HL-60 (cell line): ENCODE measurements at regions not wholly inside any gene's neighbourhood (a gene's known extent, or its start where the extent isn't known, plus 50 kb on each side); places are given as distances from the start of the nearest gene placed in this dataset.

Experiments
- DNase-seq, 2 experiments: peaks; one replicate each; pipeline ENCODE4 v3.0.0-alpha.2; 2010 to 2020; ENCODE audit warnings: low read depth in 1 of 2, low spot score in 1 of 2
- H3K27ac ChIP-seq: fragments of 250-450 bp; sonication (Bioruptor Pico); replicated peaks from 2 replicates; pipeline ENCODE4 v1.5.1; 2020; ENCODE audit warnings: mild to moderate bottlenecking, moderate library complexity
- H3K27me3 ChIP-seq: fragments of 250-450 bp; sonication (Bioruptor Pico); 2 replicates; pipeline ENCODE4 v1.5.1; 2021; ENCODE audit warnings: mild to moderate bottlenecking, moderate library complexity; ENCODE audit not compliant: insufficient read depth, poor library complexity, severe bottlenecking
- H3K4me3 ChIP-seq: replicated peaks from 2 replicates; pipeline ENCODE4 v1.5.1; 2011; ENCODE audit warnings: mild to moderate bottlenecking, control low read depth, low read length; ENCODE audit not compliant: insufficient read depth
- GABPA ChIP-seq: IDR thresholded peaks from 2 replicates; pipeline ENCODE4 v1.6.1; 2012; ENCODE audit warnings: low read depth
- POLR2AphosphoS5 ChIP-seq: IDR thresholded peaks from 2 replicates; pipeline ENCODE4 v1.6.1; 2012; ENCODE audit warnings: low read depth
- SPI1 ChIP-seq: IDR thresholded peaks from 2 replicates; pipeline ENCODE4 v1.6.1; 2012; ENCODE audit warnings: low read depth, mild to moderate bottlenecking, borderline replicate concordance
- TF ChIP-seq, protein P1 (sequence below): IDR thresholded peaks from one replicate; pipeline ENCODE4 v1.5.1; 2011; ENCODE audit warnings: low read length, control low read depth, inconsistent platforms; ENCODE audit not compliant: insufficient read depth
- TF ChIP-seq, protein P2 (sequence below): IDR thresholded peaks from 2 replicates; pipeline ENCODE4 v1.6.1; 2012; ENCODE audit warnings: low read depth; ENCODE audit not compliant: insufficient replicate concordance

DNA sequence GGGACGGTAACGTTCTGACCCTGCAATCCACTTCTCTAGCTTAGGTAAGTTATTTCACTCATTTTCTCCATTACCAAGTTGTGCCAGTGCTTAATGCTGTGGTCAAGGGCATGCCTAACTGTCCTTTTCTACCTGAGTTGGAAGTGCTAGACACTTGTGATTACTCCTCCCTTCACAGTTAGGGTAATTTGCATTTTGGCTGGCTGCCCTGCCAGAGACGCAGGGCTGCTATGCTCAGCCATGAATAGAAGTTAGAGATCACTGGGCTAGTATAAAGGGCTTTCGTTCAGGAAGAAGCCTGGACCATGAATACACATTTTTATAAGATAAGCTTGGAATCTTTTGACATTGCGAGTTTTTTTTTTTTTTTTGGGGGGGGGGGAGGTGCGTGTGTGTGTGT, 633.2 kb upstream of the NEGR1 start:
- H3K27ac ChIP-seq: no peak overlapping the region
- H3K27me3 ChIP-seq: no peaks in the 10 kb centered on the region
- no peak for DNase-seq
- TF ChIP-seq POLR2AphosphoS5 (no peak), GABPA (no peak)
- TF ChIP-seq, protein P1, sequence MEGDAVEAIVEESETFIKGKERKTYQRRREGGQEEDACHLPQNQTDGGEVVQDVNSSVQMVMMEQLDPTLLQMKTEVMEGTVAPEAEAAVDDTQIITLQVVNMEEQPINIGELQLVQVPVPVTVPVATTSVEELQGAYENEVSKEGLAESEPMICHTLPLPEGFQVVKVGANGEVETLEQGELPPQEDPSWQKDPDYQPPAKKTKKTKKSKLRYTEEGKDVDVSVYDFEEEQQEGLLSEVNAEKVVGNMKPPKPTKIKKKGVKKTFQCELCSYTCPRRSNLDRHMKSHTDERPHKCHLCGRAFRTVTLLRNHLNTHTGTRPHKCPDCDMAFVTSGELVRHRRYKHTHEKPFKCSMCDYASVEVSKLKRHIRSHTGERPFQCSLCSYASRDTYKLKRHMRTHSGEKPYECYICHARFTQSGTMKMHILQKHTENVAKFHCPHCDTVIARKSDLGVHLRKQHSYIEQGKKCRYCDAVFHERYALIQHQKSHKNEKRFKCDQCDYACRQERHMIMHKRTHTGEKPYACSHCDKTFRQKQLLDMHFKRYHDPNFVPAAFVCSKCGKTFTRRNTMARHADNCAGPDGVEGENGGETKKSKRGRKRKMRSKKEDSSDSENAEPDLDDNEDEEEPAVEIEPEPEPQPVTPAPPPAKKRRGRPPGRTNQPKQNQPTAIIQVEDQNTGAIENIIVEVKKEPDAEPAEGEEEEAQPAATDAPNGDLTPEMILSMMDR: no peak
- no peak overlapping the region for H3K4me3 ChIP-seq

DNA sequence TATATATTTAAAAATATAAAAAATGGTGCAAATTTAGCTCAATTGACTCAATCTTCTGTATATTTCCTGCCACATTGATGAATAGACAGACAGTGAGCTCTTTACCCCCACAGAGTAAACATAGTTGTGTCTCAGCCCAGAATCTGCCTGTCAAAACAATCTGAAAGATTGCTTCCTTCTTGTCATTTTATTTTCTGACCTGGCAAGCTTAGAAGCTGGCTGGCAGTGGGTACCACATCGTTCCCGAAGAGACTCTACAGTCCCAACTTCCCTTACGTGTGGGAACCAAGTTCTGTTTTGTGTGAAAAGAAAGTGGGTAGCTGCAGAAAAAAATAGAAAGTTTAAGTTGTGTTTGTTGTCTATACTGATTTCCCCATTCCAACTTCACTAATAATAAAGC, 629.3 kb upstream of the NEGR1 start:
- no peak for TF ChIP-seq GABPA
- TF ChIP-seq, protein P1: no peak
- no peak for TF ChIP-seq POLR2AphosphoS5
- no peak for TF ChIP-seq SPI1
- TF ChIP-seq, protein P2, sequence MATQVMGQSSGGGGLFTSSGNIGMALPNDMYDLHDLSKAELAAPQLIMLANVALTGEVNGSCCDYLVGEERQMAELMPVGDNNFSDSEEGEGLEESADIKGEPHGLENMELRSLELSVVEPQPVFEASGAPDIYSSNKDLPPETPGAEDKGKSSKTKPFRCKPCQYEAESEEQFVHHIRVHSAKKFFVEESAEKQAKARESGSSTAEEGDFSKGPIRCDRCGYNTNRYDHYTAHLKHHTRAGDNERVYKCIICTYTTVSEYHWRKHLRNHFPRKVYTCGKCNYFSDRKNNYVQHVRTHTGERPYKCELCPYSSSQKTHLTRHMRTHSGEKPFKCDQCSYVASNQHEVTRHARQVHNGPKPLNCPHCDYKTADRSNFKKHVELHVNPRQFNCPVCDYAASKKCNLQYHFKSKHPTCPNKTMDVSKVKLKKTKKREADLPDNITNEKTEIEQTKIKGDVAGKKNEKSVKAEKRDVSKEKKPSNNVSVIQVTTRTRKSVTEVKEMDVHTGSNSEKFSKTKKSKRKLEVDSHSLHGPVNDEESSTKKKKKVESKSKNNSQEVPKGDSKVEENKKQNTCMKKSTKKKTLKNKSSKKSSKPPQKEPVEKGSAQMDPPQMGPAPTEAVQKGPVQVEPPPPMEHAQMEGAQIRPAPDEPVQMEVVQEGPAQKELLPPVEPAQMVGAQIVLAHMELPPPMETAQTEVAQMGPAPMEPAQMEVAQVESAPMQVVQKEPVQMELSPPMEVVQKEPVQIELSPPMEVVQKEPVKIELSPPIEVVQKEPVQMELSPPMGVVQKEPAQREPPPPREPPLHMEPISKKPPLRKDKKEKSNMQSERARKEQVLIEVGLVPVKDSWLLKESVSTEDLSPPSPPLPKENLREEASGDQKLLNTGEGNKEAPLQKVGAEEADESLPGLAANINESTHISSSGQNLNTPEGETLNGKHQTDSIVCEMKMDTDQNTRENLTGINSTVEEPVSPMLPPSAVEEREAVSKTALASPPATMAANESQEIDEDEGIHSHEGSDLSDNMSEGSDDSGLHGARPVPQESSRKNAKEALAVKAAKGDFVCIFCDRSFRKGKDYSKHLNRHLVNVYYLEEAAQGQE: no peak
- Histone ChIP-seq H3K27ac (no peak overlapping the region), H3K4me3 (no peak overlapping the region), H3K27me3 (no peaks in the 10 kb centered on the region)
- no peak for DNase-seq

DNA sequence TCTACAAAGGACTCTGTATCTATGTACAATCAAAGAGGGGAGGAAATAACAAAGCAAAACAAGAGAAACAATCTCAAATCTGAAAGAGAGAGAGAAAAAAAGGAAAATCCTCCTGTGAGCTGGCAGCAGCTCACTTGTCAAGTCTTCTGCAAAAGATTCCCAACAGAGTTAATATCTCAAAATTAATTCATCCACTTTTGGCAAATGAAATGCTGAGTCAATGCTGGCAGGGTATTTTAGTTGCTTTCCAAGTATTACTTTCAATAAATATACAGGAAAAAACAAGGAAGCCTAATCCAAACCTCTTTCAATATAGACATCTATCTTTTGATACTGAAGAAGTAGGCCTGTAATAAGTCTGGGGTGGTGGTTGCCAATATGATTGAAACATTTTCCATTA, 613.9 kb upstream of the NEGR1 start:
- Histone ChIP-seq H3K4me3 (no peak overlapping the region), H3K27ac (no peak overlapping the region), H3K27me3 (no peaks in the 10 kb centered on the region)
- no peak for TF ChIP-seq SPI1
- DNase-seq: no peak

DNA sequence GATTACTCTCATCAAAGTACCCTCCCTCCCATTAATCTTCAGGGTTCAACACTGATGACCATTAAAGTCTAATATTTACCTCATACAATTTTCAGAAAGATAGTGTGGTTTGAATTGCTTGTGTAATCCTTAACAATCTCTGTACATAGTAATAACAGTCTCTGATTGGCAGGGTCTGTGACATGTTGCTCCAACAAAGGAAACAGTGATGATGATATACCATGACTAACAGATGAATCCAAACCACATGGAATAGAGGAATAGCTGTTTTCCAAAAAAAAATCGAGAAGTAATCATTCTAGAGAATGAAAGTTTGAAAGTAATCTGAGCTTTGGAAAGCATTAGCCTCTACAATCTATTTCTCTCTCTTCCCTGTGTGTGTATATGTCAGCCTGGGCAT, 610.1 kb upstream of the NEGR1 start:
- Histone ChIP-seq H3K27ac (no peak overlapping the region), H3K27me3 (no peaks in the 10 kb centered on the region), H3K4me3 (no peak overlapping the region)
- TF ChIP-seq POLR2AphosphoS5: no peak
- TF ChIP-seq, protein P2: no peak
- TF ChIP-seq SPI1: no peak
- TF ChIP-seq, protein P1: no peak
- no peak for TF ChIP-seq GABPA
- no peak for DNase-seq
